ENCODE measurements at regions not wholly inside any gene's neighbourhood (a gene's known extent, or its start where the extent isn't known, plus 50 kb on each side); places are given as distances from the start of the nearest gene placed in this dataset.
A peak's percentile ranks its signal among the peaks of the same experiment; 100 is the strongest.
"Not testable (repeated sequence)": the region's sequence is repeated elsewhere in the genome, so short reads cannot be mapped to it uniquely, and the experiment has no call there.

- DNase-seq: no peak
Observed at GRCh38 chr10:36759141-36759805, 366.1 kb upstream of the ANKRD30A start.

- DNase-seq: no peak
Observed at GRCh38 chr10:36748128-36748871, 377.1 kb upstream of the ANKRD30A start.

GRCh38 chr10:36739884-36740445 lies 385.4 kb upstream of the ANKRD30A start:
- DNase-seq: no peak

- DNase-seq: no peak
Observed at GRCh38 chr10:36738738-36739431, 386.5 kb upstream of the ANKRD30A start.

GRCh38 chr10:36736311-36736710 lies 389.1 kb upstream of the ANKRD30A start:
- no peak for DNase-seq

- not testable (repeated sequence) for DNase-seq
Observed at GRCh38 chr10:36734590-36734989, 390.8 kb upstream of the ANKRD30A start.

- DNase-seq: no peak
Observed at GRCh38 chr10:36730316-36730715, 395.1 kb upstream of the ANKRD30A start.

- no peak for DNase-seq
Observed at GRCh38 chr10:36728626-36729025, 396.8 kb upstream of the ANKRD30A start.

- peak; percentile 74 for DNase-seq
Observed at GRCh38 chr10:36725581-36726520, 399.5 kb upstream of the ANKRD30A start.

GRCh38 chr10:36722777-36723176 lies 402.6 kb upstream of the ANKRD30A start:
- DNase-seq: no peak

- DNase-seq: no peak
Observed at GRCh38 chr10:36721871-36722270, 403.5 kb upstream of the ANKRD30A start.

- no peak for DNase-seq
Observed at GRCh38 chr10:36720895-36721294, 404.5 kb upstream of the ANKRD30A start.

- no peak for DNase-seq
Observed at GRCh38 chr10:36717118-36717517, 408.3 kb upstream of the ANKRD30A start.

GRCh38 chr10:36716291-36716690 lies 409.1 kb upstream of the ANKRD30A start:
- DNase-seq: no peak

- DNase-seq: no peak
Observed at GRCh38 chr10:36712695-36713094, 412.7 kb upstream of the ANKRD30A start.

GRCh38 chr10:36711361-36711760 lies 414.0 kb upstream of the ANKRD30A start:
- no peak for DNase-seq

- no peak for DNase-seq
Observed at GRCh38 chr10:36704124-36704523, 421.3 kb upstream of the ANKRD30A start.

GRCh38 chr10:36703179-36703578 lies 422.2 kb upstream of the ANKRD30A start:
- no peak for DNase-seq

- no peak for DNase-seq
Observed at GRCh38 chr10:36700123-36700522, 425.3 kb upstream of the ANKRD30A start.

- no peak for DNase-seq
Observed at GRCh38 chr10:36692759-36693158, 432.6 kb upstream of the ANKRD30A start.

- DNase-seq: no peak
Observed at GRCh38 chr10:36688717-36689116, 436.7 kb upstream of the ANKRD30A start.

GRCh38 chr10:36683421-36683820 lies 442.0 kb upstream of the ANKRD30A start:
- no peak for DNase-seq

All from retina (tissue), 1 donor.